GM19468 (cell line): ENCODE measurements at regions not wholly inside any gene's neighbourhood (a gene's known extent, or its start where the extent isn't known, plus 50 kb on each side); places are given as distances from the start of the nearest gene placed in this dataset.
"Not testable (repeated sequence)": the region's sequence is repeated elsewhere in the genome, so short reads cannot be mapped to it uniquely, and the experiment has no call there.

ENCODE experiments used
- ATAC-seq: cut with Tn5 transposase; IDR thresholded peaks from one replicate; pipeline ENCODE4 v1.9.1; 2021; ENCODE audit warnings: mild to moderate bottlenecking, moderate library complexity, moderate number of reproducible peaks; ENCODE audit not compliant: unreplicated experiment; ENCODE audit errors: extremely low read depth

DNA sequence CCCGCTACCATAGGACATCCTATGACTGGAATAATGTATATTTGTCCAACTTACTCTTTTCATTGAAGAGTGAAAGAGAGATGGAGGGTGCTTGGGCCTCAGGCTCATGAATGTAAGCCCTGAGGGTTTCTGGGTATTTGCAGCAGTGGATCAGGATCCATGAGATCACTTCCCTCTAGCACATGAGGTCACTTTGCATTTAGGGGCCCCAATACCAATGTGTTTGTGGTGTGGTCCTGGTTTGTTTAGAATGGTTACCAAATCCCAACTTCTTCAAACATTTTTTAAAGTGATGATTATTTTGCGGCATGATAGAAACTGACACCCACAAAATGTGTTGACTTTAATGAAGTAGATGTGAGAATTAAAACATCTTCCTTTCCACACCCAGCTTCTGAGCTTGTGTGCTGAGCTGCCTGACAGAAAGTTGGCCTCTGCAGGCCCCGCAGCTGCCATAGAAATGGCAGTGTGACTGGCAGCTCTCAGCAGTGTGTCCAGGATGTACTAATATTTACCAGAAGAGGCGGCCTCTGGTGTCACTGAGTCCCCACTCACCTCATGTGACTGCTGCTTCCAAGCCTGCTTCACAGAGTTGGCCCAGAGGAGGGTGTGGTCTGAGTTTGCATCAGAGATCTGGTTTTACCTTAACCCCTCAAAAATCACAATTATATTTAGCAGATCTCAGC lies 447.6 kb upstream of the NPVF start:
- no peak for ATAC-seq

DNA sequence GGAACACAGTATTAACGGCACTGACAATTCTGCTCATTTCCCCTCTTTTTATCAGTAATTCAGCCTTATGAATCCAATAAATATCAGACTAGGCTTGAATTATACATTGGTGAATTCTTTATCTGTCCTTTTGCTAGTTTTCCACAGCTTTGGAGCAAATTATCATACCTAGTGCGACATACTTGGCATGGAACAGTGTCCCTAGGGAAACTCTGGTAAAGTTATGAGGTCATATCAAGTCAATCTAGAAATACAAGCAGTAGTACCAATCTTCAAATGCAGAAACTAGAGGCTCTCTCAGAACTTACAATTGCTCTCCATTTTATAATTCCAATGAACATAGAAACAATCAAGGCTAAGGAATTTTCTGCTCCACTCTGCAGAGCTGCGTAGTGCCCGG lies 449.3 kb upstream of the NPVF start:
- ATAC-seq, result no peak

GRCh38 chr7:25678215-25678614 lies 449.9 kb upstream of the NPVF start:
- no peak for ATAC-seq

DNA sequence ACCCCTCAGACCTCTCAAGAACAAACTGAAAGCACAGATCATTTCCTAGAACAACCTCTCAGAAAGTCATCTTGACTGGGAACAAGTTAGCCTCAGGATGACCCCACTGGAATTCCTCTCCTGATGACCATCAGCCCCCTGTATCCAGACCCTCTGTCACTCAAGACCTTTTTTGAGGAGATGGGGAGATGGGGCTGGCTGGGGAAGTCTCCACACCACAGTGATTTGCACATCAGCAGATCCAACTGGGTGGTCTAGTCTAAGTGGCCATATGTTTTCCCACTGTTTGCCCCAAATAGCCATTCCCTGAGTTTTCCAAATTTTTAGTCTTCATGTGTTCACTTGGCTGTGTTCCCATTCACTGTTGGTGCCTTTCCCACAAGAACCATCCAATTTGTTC lies 452.4 kb upstream of the NPVF start:
- ATAC-seq, result no peak

DNA sequence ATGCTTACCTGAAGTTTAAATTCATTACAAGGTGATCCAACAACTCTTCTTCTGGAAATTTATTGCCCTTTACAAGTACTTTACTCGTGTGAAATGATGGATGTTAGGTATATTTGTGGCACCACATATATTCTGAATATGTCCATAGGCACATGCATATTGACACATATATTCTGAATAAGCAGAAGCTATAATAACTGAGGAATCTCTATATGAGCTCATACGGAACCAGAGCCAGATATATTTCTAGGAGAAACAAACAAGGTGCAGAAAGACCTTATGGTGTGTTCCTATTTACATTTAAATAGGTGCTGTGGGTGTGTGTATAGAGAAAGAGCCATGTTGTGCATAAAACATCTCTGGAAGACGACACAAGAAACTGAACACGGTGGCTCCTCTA lies 456.1 kb upstream of the NPVF start:
- ATAC-seq, result no peak

DNA sequence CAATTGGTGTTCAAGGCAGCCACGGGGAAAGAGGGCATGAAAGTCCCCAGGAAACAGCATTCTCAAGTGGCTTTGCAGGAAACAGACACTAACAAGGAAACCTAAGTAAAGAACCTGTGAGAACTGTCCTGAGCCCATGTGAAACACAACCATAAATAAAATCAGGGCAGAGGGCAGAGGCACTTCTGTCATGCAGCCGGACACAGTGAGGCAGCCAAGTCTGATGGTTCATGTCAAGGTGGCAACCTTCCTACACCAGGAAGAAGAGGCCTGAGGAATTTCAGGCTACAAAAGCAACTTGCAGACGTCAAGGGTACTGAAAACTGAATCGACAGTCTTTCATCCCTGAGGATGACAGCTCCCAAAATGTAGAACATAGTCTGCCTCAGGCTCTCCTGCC lies 458.2 kb upstream of the NPVF start:
- no peak for ATAC-seq

- no peak for ATAC-seq
Observed at GRCh38 chr7:25694211-25694610, 457.8 kb upstream of the NFE2L3 start.

GRCh38 chr7:25694699-25695098 lies 457.3 kb upstream of the NFE2L3 start:
- no peak for ATAC-seq

GRCh38 chr7:25696571-25696970 lies 455.4 kb upstream of the NFE2L3 start:
- ATAC-seq, result no peak

DNA sequence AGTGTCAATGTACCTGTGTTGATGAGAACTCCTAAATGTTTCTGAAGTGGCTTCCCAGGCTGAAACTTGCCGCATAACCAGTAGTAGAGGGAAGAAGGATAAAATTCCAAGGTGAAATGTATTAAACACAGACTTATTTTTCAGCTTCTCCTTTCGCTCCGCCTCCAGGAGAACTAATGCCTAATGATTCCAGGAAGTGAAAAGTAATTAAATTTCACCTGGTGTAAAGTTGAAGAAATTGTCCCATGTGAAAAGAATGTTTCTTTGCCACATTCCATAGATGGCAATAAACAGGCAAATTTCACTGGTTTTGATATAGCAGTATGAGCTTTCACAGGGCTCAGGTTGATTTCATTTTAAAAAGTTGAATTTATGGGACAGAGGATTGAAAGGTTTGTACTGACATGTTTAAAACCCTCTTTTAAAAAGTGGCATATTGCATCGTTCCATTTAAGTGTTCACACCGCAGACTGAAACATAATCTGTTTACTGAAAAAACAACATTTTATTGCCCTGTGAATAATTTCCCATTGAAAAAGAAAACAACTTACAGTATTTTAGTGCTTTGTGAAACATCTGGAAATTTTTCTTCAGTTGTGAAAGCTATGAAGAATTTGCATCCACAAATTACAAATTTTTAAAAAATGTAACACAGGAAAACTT lies 453.4 kb upstream of the NFE2L3 start:
- no peak for ATAC-seq

- ATAC-seq, result not testable (repeated sequence)
Observed at GRCh38 chr7:25700141-25700540, 451.9 kb upstream of the NFE2L3 start.

- no peak for ATAC-seq
Observed at GRCh38 chr7:25704413-25704812, 447.6 kb upstream of the NFE2L3 start.

- no peak for ATAC-seq
Observed at GRCh38 chr7:25706764-25707163, 445.2 kb upstream of the NFE2L3 start.

GRCh38 chr7:25707768-25708620 lies 444.0 kb upstream of the NFE2L3 start:
- ATAC-seq, result no peak

DNA sequence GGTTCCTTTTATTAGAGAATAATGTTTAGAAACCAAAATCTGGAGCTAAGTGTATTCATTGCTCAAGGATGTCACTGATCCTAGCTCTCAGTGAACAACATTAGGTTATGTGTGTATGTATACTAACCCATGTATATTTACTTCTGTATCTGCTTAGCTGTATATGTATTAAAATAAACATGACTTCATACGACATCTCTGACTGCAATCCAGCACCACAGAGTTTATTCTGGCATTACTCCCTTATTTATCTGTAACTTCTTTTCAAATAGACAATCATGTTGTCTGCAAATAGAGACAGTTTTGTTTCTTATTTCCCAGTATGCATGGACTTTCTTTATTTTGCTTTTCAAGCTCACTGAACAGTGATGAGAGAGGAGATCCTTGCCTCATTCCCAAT lies 441.0 kb upstream of the NFE2L3 start:
- ATAC-seq, result no peak

DNA sequence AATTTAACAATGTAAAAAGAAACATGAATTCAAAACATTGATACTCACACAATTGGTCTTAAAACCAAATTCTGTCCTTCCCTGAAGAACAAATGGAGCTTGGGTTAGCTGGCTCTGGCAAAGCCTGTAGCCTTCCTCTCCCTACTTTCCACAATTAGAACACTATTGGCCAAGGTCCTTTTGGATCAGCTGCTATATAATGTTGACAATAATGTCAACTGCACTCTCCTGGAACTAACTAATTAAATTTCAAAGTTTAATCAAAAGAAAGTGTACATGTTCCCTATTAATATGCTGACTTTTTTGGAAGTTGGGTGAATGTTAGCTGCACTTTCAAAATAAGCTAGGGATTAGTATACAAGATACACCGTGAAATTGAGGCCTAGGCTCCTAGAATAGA lies 440.1 kb upstream of the NFE2L3 start:
- no peak for ATAC-seq

DNA sequence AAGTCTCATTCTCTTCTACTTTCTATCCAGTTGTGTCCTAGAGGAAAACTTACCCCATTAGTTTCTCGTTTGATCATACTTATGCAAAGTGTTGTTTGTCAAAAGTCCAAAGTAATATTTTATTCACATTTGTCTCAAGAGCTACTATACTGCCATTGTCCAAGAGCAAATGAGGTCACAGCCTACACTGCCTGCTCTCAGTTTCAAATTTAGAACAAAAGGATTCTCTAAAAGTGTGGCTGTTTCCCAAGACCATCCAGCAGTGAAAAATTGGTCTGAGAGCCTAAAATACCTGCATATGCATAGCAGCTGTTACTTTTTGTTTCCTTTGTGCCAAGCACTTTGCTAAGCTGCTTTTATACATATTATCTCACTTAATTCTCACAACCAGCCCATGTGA lies 439.5 kb upstream of the NFE2L3 start:
- ATAC-seq, result no peak

DNA sequence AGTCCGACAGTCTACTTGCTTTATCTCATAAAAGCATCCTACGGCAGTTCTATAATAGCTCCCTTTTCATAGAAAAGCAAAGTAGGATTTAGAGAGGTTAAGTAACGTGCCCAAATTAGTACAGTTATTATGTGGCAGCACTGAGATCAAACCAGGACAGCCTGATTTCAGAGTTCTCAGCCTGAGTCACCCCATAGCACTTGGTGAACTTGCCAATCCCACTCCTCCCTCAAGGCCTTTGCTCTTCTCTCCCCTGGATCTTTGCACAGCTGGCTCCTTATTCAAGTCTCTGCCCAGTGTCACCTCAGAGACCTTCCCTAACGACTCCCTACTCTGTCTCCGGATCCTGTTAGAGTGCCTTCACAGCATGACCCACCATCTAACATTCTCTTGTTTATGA lies 438.0 kb upstream of the NFE2L3 start:
- ATAC-seq, result no peak

DNA sequence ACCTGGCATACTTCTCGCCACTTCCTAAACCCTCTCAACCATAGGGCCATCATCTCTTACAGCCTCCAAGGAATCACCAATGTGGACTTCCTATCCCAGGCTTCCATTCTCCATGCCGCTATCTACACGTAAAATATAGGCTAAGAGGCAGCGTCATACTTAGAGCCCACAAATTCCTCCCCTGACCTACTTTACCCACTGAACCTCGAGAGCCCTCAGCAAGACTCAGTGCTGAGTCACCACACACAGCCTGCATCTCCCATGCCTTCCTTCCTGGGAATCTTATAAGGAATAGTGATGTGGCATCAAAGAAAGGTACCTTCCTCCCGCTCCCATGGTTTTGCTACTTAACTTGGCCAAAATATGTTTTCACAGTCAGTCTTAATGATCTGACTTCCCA lies 435.6 kb upstream of the NFE2L3 start:
- ATAC-seq, result no peak

DNA sequence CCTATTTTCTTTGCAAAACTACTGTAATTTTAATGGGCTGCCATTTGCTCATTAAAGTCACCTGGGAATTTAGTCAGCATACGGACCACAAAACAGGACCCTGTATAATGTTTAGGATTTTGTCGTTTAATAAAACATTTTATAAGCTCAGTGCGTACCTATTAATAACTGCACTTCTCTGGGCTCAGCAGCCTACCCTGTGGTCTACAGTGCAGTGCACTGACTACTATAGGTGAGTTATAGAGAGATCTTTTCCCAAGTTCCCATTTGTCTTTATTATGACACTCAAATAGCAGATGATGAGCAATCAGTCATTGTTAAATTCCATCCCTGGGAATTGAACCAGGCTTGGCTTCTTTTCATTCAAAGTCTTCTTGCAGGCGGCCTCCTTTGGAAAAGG lies 433.4 kb upstream of the NFE2L3 start:
- ATAC-seq, result no peak

DNA sequence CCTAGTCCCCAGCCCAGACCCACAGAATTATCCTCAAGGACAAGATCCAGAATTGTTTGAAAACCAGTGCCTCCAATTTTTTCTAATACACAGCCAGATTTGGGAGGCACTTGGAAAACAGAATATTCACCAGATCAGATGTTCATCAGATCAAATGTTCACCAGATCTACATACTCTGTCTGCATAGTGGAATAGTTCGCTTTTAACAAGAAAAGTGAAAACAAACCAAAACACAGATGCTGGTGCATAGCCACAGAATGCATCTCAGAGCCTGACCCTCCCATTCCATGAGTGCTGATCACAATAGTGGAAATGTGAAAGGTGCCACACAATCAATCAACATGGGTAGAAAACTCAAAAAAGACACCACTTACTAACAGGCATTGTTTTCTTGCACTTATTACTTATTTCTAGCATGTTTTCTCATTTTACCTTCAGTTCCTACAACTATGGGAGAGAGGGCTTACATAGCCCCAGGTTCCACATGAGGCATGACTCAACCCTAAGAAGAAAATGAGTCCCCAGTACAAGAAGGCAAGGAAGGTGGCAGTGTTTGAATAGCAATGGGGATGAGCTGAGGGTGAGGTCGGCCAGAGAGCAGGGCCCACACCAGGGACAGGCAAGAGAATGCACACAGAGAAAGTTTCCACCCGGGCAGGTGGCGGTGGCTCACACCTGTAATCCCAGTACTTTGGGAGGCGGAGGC lies 432.7 kb upstream of the NFE2L3 start:
- ATAC-seq, result no peak
